Neural cell (in vitro differentiated cells): ENCODE measurements at regions not wholly inside any gene's neighbourhood (a gene's known extent, or its start where the extent isn't known, plus 50 kb on each side); places are given as distances from the start of the nearest gene placed in this dataset.

ENCODE experiments used
- H2AFZ ChIP-seq: fragments of 200-600, 300-800 bp; sonication (generic), shearing (Covaris generic); 2 replicates; pipeline ENCODE4 v1.6.0; 2014; ENCODE audit warnings: low read depth, mild to moderate bottlenecking, antibody characterized with exemption, low read length, moderate library complexity
- H3F3A ChIP-seq: fragments of 200-600 bp; shearing (Covaris generic); 2 replicates; pipeline ENCODE4 v1.6.1; 2016; ENCODE audit warnings: mild to moderate bottlenecking, moderate library complexity, mixed read lengths, antibody characterized with exemption, low read length; ENCODE audit not compliant: insufficient read depth, poor library complexity, severe bottlenecking
- H3K27ac ChIP-seq: fragments of 200-600, 300-800 bp; sonication (generic), shearing (Covaris generic); 2 replicates; pipeline ENCODE4 v1.5.1; 2014; ENCODE audit warnings: mild to moderate bottlenecking, low read length, moderate library complexity
- H3K27me3 ChIP-seq: fragments of 300-800, 200-600 bp; sonication (generic), shearing (Covaris generic); 2 replicates; pipeline ENCODE4 v1.6.0; 2014; ENCODE audit warnings: mild to moderate bottlenecking, low read depth, low read length, moderate library complexity; ENCODE audit not compliant: insufficient read depth
- H3K36me3 ChIP-seq: fragments of 300-800, 200-600 bp; sonication (generic), shearing (Covaris generic); 2 replicates; pipeline ENCODE4 v1.5.1; 2014; ENCODE audit warnings: mild to moderate bottlenecking, antibody characterized with exemption, low read length, moderate library complexity; ENCODE audit not compliant: insufficient read depth
- H3K4me2 ChIP-seq: fragments of 300-800, 200-600 bp; sonication (generic), shearing (Covaris generic); 2 replicates; pipeline ENCODE4 v1.6.0; 2014; ENCODE audit warnings: mild to moderate bottlenecking, low read length
- H3K4me3 ChIP-seq: fragments of 300-800, 200-600 bp; sonication (generic), shearing (Covaris generic); 2 replicates; pipeline ENCODE4 v1.5.1; 2014; ENCODE audit warnings: mild to moderate bottlenecking, low read length, moderate library complexity
- H3K79me2 ChIP-seq: fragments of 200-600 bp; shearing (Covaris generic); replicated peaks from 2 replicates; pipeline ENCODE4 v1.6.0; 2014; ENCODE audit warnings: mild to moderate bottlenecking, low read length, moderate library complexity; ENCODE audit not compliant: insufficient read depth
- H3K9ac ChIP-seq: fragments of 300-800, 200-600 bp; sonication (generic), shearing (Covaris generic); 2 replicates; pipeline ENCODE4 v1.6.1; 2016; ENCODE audit warnings: mild to moderate bottlenecking, low read length, mixed read lengths
- H3K9me2 ChIP-seq: fragments of 200-600 bp; shearing (Covaris generic); 2 replicates; pipeline ENCODE4 v1.6.1; 2016; ENCODE audit warnings: mild to moderate bottlenecking, low read length, mixed read lengths; ENCODE audit not compliant: insufficient read depth
- H3K9me3 ChIP-seq: fragments of 200-600, 300-800 bp; sonication (generic), shearing (Covaris generic); 2 replicates; pipeline ENCODE4 v1.6.1; 2016; ENCODE audit warnings: mild to moderate bottlenecking, mixed run types, low read length, moderate library complexity, mixed read lengths
- H4K20me1 ChIP-seq: fragments of 200-600 bp; shearing (Covaris generic); 2 replicates; pipeline ENCODE4 v1.6.1; 2016; ENCODE audit warnings: mild to moderate bottlenecking, mixed run types; ENCODE audit not compliant: insufficient read depth
- EP300 ChIP-seq: fragments of 450-650 bp; conservative IDR thresholded peaks from 2 replicates; pipeline ENCODE4 v1.6.1; 2014; ENCODE audit warnings: antibody characterized with exemption, mild to moderate bottlenecking, moderate library complexity; ENCODE audit not compliant: poor library complexity, severe bottlenecking
- EZH2 ChIP-seq: fragments of 200-600, 300-800 bp; shearing (Covaris generic), sonication (generic); IDR thresholded peaks from 2 replicates; pipeline ENCODE4 v1.6.1; 2014; ENCODE audit warnings: antibody characterized with exemption, low read length, borderline replicate concordance, mild to moderate bottlenecking; ENCODE audit not compliant: insufficient read depth, poor library complexity, severe bottlenecking
- MXI1 ChIP-seq: fragments of 450-650 bp; conservative IDR thresholded peaks from 2 replicates; pipeline ENCODE4 v1.6.1; 2014; ENCODE audit warnings: antibody characterized with exemption, mild to moderate bottlenecking; ENCODE audit not compliant: poor library complexity, severe bottlenecking
- POLR2AphosphoS5 ChIP-seq: IDR thresholded peaks from 2 replicates; pipeline ENCODE4 v1.6.1; 2012
- RAD21 ChIP-seq: fragments of 450-650 bp; conservative IDR thresholded peaks from 2 replicates; pipeline ENCODE4 v1.6.1; 2014; ENCODE audit warnings: antibody characterized with exemption, mild to moderate bottlenecking, moderate library complexity
- SMC3 ChIP-seq: fragments of 450-650 bp; conservative IDR thresholded peaks from 2 replicates; pipeline ENCODE4 v1.6.1; 2014; ENCODE audit warnings: antibody characterized with exemption, mild to moderate bottlenecking, moderate library complexity; ENCODE audit not compliant: poor library complexity
- TAF1 ChIP-seq: IDR thresholded peaks from 2 replicates; pipeline ENCODE4 v1.6.1; 2012; ENCODE audit warnings: low read depth
- TF ChIP-seq, protein P1 (sequence below): IDR thresholded peaks from 2 replicates; pipeline ENCODE4 v1.6.1; 2012; ENCODE audit warnings: borderline replicate concordance
- TF ChIP-seq, protein P2 (sequence below): fragments of 450-650 bp; IDR thresholded peaks from 2 replicates; pipeline ENCODE4 v1.5.1; 2014; ENCODE audit warnings: antibody characterized with exemption, mild to moderate bottlenecking, moderate library complexity; ENCODE audit not compliant: poor library complexity, severe bottlenecking

DNA sequence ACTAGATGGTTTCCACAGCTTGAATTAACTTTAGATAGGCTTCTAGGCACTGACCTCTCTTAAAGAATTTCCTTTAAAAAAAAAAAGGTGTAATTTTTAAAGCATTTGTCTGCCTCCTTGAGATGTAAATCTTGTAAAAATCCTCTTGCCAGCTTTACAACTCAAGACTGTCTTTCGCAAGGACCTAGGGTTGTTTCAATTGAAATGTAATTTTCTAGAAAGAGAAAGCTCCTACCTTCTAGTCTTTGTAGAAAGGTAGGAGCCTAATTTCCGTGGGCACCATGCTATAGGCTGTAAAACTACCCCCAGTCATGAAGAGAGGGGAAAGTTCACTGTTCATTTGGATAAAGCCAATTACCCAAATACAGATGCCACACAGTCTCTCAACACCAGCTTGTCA, 228.8 kb upstream of the TMEM229A start:
- no peak overlapping the region for H3K27ac ChIP-seq

DNA sequence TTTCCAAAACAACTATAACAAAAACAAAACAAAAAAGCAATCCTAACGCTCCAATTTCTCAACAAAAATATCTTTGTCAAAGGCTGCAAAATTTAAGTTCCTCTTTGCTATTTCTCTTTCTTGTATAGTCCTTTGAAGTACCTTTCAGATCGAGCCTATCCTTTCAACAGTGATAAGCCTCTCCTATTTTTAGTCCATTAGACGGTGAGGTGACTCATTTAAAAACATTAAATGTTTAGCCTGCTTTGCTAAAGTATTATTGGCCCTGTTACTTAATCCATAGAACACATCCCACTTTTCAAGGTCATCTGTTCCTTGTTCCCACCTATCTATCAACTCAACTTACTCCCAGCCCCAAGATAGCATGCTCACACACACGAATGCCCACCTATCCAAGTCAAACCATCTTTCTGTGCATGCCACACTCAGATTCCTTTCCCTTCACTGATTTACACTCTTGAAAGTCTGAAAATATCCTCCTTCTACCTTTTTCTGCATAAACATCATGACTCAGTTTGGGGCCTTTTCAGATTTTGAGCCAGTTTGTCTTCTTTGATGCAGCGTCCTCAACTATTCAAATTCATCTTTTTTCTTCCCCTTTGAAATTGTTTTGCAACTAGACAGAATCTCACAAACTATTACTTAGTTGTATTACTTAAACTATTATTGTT, 224.9 kb upstream of the TMEM229A start:
- Histone ChIP-seq H3K9ac (no peak overlapping the region), H3K9me2 (no peaks in the 10 kb centered on the region), H3K36me3 (no peaks in the 10 kb centered on the region), H3K79me2 (no peaks in the 10 kb centered on the region), H3F3A (no peaks in the 10 kb centered on the region), H4K20me1 (no peaks in the 10 kb centered on the region), H3K9me3 (no peaks in the 10 kb centered on the region), H3K4me3 (no peak overlapping the region), H3K27ac (no peak overlapping the region), H3K27me3 (no peaks in the 10 kb centered on the region), H2AFZ (no peak overlapping the region), H3K4me2 (no peak overlapping the region)
- no peak for TF ChIP-seq TAF1
- TF ChIP-seq, protein P1, sequence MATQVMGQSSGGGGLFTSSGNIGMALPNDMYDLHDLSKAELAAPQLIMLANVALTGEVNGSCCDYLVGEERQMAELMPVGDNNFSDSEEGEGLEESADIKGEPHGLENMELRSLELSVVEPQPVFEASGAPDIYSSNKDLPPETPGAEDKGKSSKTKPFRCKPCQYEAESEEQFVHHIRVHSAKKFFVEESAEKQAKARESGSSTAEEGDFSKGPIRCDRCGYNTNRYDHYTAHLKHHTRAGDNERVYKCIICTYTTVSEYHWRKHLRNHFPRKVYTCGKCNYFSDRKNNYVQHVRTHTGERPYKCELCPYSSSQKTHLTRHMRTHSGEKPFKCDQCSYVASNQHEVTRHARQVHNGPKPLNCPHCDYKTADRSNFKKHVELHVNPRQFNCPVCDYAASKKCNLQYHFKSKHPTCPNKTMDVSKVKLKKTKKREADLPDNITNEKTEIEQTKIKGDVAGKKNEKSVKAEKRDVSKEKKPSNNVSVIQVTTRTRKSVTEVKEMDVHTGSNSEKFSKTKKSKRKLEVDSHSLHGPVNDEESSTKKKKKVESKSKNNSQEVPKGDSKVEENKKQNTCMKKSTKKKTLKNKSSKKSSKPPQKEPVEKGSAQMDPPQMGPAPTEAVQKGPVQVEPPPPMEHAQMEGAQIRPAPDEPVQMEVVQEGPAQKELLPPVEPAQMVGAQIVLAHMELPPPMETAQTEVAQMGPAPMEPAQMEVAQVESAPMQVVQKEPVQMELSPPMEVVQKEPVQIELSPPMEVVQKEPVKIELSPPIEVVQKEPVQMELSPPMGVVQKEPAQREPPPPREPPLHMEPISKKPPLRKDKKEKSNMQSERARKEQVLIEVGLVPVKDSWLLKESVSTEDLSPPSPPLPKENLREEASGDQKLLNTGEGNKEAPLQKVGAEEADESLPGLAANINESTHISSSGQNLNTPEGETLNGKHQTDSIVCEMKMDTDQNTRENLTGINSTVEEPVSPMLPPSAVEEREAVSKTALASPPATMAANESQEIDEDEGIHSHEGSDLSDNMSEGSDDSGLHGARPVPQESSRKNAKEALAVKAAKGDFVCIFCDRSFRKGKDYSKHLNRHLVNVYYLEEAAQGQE, result no peak
- no peak for TF ChIP-seq POLR2AphosphoS5
- TF ChIP-seq SMC3, result no peak
- TF ChIP-seq EP300, result no peak

More for the DNA sequence above, 228.8 kb upstream of the TMEM229A start:
- Histone ChIP-seq H3K79me2 (no peaks in the 10 kb centered on the region), H3K36me3 (no peaks in the 10 kb centered on the region), H3K9ac (no peak overlapping the region), H3K9me3 (no peaks in the 10 kb centered on the region), H3K27me3 (no peaks in the 10 kb centered on the region), H3K9me2 (no peaks in the 10 kb centered on the region), H3K4me2 (no peak overlapping the region), H4K20me1 (no peaks in the 10 kb centered on the region), H3K4me3 (no peak overlapping the region), H3F3A (no peaks in the 10 kb centered on the region), H2AFZ (no peak overlapping the region)
- TF ChIP-seq EP300 (no peak), EZH2 (no peak), SMC3 (no peak), TAF1 (no peak), RAD21 (no peak), MXI1 (no peak)

DNA sequence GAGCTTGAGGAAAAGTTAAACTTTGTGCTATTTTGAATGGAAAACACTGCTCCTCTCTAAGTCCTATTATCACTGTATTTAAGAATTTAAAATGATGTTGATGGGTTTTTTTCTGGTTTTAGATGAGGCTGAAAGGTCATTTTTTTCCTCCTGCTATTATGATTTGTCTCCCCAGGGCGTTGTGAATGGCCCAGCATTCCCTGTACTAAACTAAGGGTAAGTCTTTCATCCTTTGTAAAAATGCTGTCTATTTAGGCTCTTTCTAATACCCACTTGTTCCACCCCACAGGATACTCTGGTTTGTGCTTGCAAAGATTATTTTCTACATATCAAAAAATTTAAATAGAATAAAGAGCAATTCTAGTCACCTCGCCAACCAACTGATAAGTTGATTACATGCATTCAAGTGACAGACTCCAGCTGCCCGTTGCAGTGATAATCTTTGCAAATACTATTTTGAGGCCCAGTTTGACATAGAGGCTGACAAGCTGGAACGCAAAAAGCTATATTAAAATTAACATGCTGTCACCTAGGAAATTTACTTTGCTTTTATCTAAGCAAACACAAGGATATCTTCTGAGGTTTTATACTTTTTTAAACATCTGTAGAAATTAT, 222.3 kb upstream of the TMEM229A start:
- Histone ChIP-seq H3K79me2 (no peaks in the 10 kb centered on the region), H3K27ac (peak overlapping the region; percentile 13), H3K27me3 (no peaks in the 10 kb centered on the region), H3K36me3 (no peaks in the 10 kb centered on the region), H2AFZ (no peak overlapping the region), H3K4me3 (no peak overlapping the region), H3K9ac (no peak overlapping the region), H3K9me3 (no peaks in the 10 kb centered on the region), H3F3A (no peaks in the 10 kb centered on the region), H3K9me2 (no peaks in the 10 kb centered on the region), H4K20me1 (no peaks in the 10 kb centered on the region), H3K4me2 (no peak overlapping the region)
- TF ChIP-seq, protein P2, sequence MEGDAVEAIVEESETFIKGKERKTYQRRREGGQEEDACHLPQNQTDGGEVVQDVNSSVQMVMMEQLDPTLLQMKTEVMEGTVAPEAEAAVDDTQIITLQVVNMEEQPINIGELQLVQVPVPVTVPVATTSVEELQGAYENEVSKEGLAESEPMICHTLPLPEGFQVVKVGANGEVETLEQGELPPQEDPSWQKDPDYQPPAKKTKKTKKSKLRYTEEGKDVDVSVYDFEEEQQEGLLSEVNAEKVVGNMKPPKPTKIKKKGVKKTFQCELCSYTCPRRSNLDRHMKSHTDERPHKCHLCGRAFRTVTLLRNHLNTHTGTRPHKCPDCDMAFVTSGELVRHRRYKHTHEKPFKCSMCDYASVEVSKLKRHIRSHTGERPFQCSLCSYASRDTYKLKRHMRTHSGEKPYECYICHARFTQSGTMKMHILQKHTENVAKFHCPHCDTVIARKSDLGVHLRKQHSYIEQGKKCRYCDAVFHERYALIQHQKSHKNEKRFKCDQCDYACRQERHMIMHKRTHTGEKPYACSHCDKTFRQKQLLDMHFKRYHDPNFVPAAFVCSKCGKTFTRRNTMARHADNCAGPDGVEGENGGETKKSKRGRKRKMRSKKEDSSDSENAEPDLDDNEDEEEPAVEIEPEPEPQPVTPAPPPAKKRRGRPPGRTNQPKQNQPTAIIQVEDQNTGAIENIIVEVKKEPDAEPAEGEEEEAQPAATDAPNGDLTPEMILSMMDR, result no peak
- TF ChIP-seq POLR2AphosphoS5, result peak; percentile 63
- TF ChIP-seq EP300, result peak; percentile 77
- no peak for TF ChIP-seq SMC3
- no peak for TF ChIP-seq TAF1
